ENCODE measurements at regions not wholly inside any gene's neighbourhood (a gene's known extent, or its start where the extent isn't known, plus 50 kb on each side); places are given as distances from the start of the nearest gene placed in this dataset.
"Not testable (repeated sequence)": the region's sequence is repeated elsewhere in the genome, so short reads cannot be mapped to it uniquely, and the experiment has no call there.

DNA sequence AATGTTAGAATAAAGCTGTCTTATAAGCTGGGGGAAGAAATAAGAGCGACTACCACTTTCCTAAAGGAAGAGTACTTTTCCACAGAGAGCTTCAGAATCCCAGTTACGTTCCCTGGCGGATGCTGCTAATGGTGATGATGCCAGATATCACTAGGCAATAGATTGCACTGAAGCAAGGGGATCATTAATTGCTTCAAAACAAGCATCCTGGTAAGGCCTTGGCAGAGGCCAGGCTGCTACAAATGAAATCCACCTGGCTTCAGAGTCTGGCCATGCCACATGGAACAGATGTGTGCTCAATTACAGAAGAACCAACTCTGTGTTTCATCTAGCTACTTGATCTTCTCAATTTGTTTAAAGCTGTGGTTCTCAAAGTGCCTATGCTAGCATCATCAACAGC is 129.2 kb upstream of the IL12A start:
- DNase-seq, result no peak

DNA sequence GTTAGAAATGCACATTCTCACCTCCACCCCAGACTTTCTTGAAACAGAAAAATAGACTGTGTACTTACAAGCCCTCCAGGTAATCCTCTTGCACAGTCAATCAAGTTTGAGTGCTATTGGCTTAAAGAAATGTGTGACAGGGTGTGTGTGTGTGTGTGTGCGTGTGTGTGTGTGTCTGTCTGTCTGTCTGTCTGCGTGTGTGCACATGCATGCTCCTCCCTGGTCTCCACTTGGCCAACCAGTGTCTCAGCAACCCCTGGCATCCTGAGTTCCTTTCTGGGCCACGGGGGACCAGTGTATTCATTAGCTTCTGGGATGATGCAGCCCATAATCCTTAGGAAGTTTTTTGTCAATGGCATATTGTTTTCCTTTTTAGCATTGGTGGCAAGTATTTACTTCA is 128.8 kb upstream of the IL12A start:
- no peak for DNase-seq

DNA sequence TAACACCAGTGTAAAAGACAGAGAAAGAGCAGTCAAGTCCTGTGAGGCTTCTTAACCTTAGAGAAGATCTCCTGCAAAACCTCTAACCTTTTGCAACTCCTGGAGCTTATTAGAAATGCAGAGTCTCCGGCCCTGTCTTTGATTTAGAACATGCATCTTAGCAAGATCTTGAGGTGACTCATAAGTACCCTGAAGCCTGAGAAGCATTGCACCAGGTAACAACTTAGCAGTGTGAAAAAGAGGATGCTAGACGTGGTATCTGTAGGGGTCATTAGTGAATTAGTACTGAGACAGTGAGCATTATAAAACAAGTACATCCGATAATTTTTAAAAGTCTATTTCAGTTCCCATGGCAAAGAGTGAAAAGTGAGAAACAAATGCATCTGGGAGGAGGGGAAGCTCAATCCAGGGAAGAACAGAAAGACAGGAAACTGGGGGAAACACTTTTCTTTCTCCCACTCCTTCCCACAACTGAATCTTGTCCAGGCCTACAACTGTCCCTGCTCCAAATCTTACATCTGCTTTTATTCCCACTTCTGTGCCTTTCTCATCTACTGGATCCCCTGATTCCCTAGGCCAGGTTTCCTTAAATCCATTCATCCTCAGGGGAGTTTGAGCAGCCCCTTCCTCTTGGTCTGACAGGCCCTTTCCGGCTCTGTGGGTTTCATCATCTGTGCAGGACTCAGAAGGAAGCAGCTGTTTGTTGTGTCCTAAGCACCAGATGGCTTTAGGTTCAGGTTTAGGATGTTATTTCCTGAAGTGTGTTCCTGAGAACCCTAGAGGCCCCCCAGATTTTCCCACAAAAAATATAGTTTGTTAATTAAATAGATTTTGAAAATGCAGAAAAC is 128.1 kb upstream of the IL12A start:
- no peak for DNase-seq

DNA sequence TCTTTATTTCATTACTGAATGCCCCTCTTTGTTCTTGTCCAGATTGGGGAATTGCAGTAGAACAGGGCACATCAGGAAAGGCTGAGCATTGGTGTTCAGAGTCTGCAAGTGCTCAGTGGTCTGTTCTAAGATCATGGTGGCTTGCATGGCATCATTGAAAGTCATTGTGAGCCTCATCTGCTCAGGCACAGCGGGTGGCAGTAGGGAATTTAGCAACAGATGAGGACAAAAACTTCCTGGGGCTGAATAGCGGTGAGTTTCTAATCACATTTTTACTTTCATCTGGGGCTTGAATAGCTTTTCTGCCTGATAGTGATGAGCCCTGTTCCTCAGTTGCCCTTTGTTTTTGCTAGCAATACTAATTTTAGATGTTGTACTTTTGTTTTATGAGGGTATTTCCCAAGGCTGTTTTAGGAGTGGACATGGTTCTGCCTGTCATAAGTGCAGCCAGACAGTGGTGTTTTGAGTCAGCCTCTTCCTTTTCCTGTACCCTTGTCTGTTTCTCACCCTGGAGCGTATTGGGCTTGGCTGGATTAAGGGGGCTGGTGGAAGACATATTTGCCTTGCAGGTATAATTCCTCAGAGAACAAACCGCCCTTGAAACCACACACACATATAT is 127.2 kb upstream of the IL12A start:
- no peak for DNase-seq

DNA sequence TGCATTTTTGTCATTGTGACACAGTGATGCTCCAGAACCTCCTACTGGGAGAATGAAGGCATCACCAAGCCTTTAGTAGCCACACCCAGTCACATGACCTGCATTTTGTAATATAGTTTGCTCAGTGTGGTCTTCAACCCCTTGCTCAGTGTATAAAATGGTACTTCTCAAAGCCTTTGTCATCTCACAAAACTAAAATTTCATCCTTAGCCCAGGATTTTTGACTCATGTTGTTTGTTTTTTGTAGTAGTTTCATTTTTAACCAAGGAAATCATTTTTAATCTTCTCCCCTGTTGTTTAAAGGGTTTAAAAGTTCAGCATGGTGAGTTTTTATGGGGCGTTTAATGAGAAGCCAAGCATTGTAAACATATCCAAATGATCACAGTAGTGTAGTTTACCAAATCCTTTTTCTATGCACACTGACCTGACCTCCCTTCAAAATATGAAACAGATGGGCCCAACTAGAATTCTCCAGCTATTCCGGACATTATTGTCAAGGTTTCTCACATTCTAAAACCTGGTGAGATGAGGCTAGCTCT is 123.5 kb upstream of the IL12A start:
- DNase-seq, result no peak

DNA sequence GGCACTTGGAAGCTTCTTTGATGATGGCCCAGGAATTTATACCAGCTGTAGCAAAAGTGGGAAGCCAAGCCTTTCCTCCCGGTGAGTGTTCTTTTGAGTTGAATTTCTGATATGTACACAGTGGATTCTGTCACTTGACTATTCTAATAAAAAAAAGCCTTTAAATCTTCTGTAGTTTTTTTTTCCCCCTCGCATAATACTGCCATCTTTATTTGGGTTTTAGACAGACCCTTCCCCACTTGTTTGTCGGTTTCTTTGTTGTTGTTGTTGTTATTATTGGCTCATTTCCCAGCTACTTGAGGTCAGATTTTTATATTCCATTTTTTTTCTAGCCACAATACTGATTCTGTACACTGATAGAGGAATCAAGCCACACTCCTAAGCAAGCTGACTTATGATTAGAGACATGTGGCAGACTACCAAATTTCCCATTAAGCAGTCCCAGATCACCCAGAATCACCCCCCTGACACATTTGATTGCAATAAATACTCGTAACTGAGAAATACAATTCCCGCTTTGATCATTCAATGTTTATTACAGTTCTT is 122.4 kb upstream of the IL12A start:
- DNase-seq, result no peak

DNA sequence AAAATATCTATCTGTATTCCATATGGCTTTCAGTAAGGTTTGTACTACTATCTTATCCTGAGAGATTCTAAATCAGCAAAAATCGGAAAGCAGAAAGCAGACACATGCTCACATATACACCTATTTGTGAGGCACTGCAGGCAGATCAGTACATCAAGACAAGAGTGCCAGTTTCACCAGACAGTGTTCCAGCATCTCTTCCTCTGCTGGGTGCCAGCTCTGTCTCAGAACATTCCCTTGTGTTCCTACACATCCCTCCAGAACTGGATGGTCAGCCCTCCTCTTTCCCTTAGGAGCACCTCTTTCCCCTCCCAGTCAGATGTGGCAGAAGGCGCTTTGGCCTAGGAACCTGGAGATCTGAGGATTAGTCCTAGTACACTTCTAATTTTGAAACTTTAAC is 121.3 kb upstream of the IL12A start:
- no peak for DNase-seq

DNA sequence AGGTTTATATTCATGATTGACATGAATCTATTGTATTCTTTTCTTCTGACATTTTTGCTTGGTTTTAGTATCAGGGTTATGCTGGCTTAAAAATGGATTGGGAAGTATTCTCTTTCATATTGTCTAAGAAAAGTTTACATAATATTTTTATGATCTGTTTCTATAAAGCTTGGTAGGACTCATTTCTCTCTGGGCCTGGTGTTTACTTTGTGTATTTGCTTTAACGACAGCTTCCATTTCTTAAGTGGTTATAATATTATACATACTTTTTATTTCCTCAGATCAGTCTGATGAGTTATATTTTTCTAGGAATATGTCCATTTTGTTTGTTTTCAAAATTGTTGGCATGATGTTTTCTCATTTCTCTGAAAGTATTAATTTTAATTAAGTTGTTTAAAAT is 117.9 kb upstream of the IL12A start:
- no peak for DNase-seq

DNA sequence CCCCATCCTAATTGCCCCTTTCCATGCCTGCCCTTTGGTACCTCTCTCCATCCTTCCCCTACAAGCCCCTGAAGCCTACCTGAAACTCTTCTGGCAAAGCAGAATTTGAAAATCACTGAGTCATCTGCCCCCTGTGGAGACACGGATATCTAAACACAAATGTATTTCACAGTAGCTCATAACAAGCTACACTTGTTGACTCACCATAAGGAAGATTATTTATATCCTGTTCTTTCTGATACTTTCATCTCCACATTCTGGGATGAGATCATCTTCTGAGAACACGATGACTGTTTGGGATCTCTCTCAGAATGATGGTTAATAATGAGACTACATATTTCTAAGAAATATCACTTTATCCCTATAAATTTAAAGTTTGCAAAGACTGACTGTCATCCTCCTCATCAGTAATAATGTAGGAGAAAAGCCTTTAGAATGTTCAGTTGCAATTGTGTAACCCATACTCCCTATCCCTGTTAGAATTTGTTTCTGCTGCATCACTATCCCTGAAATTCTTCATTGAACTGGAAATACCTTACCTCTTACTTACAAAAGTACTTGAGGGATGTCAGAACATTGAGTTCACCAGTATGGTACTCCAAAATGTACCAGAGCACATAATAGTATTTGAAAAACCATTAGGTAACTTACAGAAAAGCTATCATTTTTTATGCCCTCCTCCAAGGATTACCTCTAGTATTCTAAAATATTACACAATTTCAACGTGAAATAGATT is 116.1 kb upstream of the IL12A start:
- DNase-seq, result no peak

DNA sequence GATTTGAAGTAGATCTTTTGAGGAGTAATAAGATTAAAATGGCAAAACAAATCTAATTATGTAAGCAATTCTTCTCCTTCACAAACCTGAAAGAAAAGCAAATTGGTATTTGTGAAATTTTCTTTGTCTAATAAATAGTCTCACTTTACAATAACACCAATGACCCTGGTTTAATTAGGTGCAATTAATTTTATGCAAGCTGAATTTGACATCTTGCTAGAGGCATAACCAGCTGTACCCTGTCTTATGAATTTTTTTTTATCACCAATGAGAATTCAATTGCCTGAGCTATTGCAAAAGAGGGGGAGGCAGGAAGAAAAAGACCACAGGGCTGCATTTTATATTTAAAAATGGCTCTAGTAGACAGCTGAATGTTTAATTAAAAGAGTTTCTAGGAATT is 113.5 kb upstream of the IL12A start:
- no peak for DNase-seq

DNA sequence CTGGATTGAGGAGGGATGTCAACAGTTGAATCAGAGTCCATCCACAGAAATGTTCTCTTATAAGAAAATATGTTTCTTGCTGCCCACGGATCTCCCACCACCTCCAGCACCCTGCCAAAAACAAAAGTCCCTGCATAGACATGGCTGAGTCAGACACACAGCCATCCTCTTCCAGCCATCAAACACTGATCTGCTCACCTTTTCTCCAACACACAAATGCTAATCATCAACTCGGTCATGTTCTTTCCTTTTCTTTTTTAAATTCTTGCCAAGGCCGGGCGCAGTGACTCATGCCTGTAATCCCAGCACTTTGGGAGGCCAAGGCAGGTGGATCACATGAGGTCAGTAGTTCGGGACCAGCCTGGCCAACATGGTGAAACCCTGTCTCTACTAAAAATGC is 110.7 kb upstream of the IL12A start:
- no peak for DNase-seq

DNA sequence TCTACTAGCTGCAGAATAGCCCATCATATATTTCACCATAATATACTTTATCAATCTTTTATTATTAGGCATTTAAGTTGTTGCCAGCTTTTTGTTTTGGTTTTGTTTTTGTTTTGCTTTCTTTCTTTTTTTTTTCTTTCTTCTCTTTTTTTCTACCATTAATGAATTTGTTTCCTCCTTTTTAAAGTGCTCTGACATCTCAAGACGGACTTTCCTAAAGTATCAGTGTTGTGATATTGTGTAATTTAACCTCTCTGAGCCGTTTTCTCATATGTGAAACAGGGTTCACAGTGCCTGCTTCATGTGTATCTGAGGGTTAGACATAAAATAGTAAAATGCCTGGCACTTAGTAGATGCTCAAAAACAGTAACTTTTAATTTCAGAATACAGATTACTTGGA is 109.5 kb upstream of the IL12A start:
- no peak for DNase-seq

DNA sequence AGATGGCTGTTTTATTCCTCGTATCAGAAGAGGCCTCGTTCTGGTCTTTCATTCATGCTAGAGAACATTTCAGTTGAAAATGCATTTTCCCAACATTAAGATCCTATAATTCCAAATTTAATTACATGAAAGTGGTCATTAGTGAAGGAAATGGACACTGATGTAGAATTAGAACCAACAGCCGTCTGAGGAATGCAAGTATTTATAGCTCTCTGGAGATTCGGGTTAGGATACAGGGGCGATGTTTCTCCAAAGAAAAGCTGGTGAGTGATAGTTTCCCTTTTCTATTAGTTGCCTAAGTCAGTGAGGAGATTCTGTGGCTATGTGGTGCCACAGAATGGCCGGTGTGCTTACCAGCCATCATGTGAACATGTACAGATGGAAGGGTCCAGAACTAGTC is 109.0 kb upstream of the IL12A start:
- DNase-seq, result no peak

DNA sequence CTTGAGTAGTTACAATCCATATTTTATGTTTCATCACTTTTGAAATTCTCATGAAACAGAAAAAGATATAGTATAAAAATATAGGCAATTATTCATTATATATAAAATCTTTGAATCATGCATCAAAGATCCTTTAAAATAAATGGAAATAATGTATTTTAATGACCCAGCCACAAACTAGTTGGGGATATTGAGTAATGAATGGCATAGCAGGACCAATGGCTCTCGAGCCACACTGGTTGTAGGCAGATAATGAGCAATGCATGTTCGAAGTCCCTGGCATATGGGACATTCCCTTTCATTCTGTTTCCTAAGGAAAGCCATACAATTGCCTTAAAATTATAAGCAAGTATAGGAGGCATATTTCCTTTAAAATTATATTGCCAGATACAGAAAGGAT is 107.4 kb upstream of the IL12A start:
- DNase-seq, result no peak

DNA sequence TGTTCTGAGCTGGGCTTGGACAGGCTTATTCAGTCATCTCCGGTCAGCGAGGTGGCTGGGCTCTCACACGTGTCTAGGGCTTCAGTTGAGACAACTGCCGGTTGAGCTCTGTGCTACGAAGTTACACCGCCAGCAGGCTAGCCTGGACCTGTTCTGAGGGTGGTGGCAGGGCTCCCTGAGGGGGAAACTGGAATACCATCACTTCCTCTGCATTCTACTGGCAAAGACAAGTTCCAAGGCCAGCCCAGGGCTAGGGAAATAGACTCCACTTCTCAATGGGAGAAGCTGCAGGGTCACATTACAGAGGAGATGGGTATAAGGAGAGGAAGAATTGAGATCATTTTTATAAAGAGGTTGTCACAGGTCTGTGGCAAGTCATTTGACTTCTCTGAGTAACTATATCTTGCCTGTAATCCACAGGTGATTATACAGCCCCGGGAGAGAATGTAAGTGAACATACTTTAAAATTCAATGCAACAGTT is 106.8 kb upstream of the IL12A start:
- DNase-seq, result no peak

DNA sequence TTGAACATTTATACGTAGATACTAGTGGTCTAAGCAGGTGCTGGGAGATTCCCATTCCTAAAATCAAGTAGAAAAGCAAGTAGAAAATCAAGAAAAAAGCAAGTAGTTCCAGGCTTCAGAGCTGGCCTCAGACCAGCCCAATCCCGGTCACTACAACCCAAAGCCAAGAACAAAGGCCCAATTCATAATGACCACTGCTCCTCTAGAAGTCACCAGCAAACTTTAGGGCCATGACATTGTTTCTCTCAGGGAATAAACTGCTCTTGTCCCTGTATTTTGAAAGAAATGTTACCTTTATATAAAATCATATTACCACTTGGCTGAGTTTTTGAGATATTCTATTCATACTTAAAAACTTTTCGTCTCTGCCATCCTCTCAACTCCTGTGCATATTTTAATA is 106.3 kb upstream of the IL12A start:
- DNase-seq, result no peak

DNA sequence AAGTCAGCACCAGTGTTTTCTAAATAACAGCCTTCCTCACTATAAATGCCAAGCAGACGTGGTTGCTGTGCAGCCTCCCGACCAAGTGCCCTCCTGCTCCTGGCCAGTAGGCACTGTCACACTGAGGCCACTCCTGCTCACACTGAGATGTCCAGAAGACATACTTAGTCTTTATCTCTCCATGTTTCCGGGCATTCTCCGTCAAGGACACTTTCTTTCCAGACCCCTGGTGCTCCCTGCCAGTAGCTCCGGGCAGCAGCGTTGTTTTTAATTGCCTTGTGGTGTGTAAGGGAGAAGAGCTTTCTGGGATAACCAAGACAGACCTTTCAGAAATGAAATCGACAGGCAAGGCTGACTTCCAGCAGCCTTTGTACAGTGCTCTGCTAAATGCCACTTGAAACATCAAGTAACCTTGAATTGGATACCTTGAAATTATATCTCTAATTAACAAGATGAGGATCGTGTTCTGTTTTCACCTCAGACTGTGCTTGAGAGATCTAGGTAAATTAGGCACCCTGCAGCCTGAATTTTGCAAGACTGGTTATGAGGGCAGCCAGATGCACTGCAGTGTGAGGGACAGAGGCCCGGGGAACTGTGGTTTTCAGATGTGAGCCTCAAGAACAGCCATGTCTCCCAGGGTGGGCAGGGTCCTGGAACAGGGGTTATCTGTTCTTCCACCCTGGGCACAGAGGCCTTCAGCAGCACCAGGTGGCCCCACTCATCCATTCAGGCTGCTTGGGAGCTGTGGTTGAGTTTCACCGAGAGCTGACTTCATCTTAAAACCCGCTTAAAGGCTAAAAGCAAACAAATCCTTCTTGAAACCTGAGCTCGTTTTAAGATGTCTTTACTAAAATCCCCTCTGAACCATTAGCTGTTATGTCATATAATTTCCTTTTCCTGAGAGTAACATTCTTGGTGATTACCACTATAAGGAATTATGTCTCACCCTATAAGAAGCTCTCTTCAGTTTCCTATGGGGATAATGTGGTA is 105.5 kb upstream of the IL12A start:
- no peak for DNase-seq

DNA sequence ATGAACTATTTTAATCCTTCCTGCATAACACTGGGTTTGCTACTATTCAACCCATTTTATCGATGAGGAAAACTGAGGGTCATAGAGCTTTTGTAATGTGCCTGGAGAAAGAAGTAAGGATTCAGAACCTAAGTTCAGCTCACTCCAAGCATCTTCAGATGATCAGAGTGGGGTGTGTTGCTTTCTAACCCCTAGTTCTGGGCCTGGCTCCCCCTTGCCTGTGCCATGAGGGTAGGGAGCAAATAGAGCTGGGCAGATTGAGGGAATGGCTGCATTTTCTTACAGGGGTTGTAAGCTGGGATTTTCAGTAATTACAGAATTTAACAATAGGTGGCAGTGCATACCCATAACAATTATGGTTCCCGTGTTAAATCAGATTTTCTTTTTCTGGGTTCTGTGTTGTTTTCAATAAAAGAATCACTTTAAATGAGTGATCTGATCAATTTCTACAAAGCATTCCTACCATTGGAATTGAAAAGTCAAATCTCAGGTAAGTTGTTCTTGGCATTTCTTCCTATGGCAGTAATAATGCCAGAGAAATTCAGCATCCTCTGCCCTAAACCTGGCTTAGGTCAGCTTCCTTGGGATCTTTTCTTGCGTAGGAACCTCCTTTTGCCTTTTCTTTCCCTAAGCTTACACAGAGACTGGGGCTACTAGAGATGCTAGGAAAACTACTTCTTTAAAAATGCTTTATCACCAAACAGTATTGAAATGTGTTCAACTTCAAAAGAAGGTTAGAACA is 103.8 kb upstream of the IL12A start:
- peak; percentile 59 for DNase-seq

DNA sequence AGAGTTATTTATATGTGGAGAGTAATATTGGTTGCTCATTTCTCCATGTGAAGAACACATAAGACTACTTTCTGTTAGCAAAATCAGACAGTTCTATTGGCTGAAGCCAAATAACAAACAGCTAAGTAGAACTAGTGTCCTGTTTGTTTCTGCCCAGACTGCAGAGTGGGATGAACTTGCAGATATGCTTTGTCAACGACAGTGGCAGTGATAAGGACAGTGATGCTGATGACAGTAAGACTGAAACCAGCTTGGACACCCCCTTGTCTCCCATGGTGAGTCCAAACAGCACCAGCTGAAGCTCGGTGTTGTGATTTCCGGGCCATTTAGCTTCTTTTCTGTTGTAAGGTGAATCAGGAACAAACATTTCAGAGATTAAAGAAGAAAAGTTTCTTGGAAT is 102.6 kb upstream of the IL12A start:
- DNase-seq, result no peak

DNA sequence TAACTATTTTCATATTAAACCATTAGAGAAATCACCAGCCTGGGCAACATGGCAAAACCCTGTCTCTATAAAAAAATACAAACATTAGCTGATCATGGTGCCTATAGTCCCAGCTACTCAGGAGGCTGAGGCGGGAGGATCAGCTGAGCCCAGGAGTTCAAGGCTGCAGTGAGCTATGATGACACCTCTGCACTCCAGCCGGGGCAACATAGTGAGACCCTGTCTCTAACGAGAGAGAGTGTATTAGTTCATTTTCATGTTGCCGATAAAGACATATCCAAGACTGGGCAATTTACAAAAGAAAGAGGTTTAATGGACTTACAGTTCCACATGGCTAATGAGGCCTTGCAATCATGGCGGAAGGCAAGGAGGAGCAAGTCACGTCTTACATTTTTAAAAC is 102.1 kb upstream of the IL12A start:
- DNase-seq, result not testable (repeated sequence)

DNA sequence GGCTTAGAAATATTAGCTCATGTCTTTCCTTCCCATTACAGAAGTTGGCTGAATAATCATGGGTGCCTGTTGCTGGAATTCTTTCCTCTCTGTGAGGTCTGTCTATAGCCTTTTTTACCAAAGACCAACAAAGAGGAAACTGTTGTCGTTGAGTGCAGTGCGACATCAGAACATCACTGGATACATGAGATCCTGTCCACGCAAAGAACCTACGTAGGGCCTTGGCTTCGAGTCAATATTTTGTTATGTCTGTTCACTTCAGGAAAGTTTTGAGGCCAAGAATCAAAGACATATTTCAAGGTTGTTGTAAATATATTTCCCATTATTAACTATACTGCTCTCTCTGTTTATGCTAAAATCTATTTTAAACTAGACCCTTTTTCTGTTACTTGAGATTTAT is 101.5 kb upstream of the IL12A start:
- DNase-seq, result no peak
